Body of pancreas (tissue), 4 donors: ENCODE measurements at regions not wholly inside any gene's neighbourhood (a gene's known extent, or its start where the extent isn't known, plus 50 kb on each side); places are given as distances from the start of the nearest gene placed in this dataset.

ENCODE experiments used
- ATAC-seq: fragments of 150-250 bp; one replicate; pipeline ENCODE4 v1.9.1; 2016
- DNase-seq, 4 donors: peaks; one replicate each; pipeline ENCODE4 v3.0.0-alpha.2; 2019
- H3K27ac ChIP-seq, 4 donors: fragments of 200-600 bp; sonication (generic); 1 replicate in 3 of 4; 2 replicates in 1 of 4; pipeline versions ENCODE4 v1.5.1 to v1.6.1; 2016 to 2019; ENCODE audit warnings: mild to moderate bottlenecking in 1 of 4, mixed read lengths in 1 of 4, moderate library complexity in 1 of 4
- H3K27me3 ChIP-seq, 2 donors: fragments of 200-600 bp; sonication (generic); one replicate each; pipeline ENCODE4 v1.6.0; 2016; ENCODE audit warnings: mild to moderate bottlenecking in 1 of 2
- H3K36me3 ChIP-seq, 2 donors: fragments of 200-600 bp; sonication (generic); replicated peaks in 1 of 2; 2 replicates each; pipeline ENCODE4 v1.5.1; 2016; ENCODE audit warnings: low read depth in 2 of 2; ENCODE audit not compliant: insufficient read depth in 1 of 2
- H3K4me1 ChIP-seq: fragments of 200-600 bp; sonication (generic); one replicate; pipeline ENCODE4 v1.6.0; 2016
- H3K4me3 ChIP-seq, 2 donors: fragments of 200-600 bp; sonication (generic); 1 replicate in 1 of 2; 2 replicates in 1 of 2; pipeline ENCODE4 v1.5.1; 2016 to 2019
- H3K9me3 ChIP-seq, 3 donors: fragments of 200-600 bp; sonication (generic); 1 replicate in 2 of 3; 2 replicates in 1 of 3; pipeline ENCODE4 v1.5.1; 2016
- CTCF ChIP-seq, 7 experiments: fragments of 450-650 bp in 4 of 7; fragments of 200-600 bp in 3 of 7; sonication (generic) in 3 of 7; IDR thresholded peaks; one replicate each; pipeline ENCODE4 v1.5.1; 2016 to 2019; ENCODE audit warnings: antibody characterized with exemption in 7 of 7
- POLR2A ChIP-seq, 3 donors: fragments of 450-650 bp; IDR thresholded peaks; one replicate each; pipeline ENCODE4 v1.6.1; 2016; ENCODE audit warnings: antibody characterized with exemption in 3 of 3, mild to moderate bottlenecking in 2 of 3
- WGBS, 2 donors: methylation state at CpG; one replicate each; pipeline ENCODE4 v1.1.5; 2017; 5-methylcytosine and 5-hydroxymethylcytosine counted together
- intact Hi-C: fragments of 100-400 bp; cut with DNase I; formaldehyde crosslinking; loops from one replicate; pipeline ENCODE4 v1.15.1; 2023

GRCh38 chr10:57320416-57320815 lies 947.3 kb downstream of the IPMK start:
- intact Hi-C loops = no loop called here

GRCh38 chr10:57314046-57314445 lies 953.0 kb upstream of the ZWINT start:
- intact Hi-C loops = no loop called here
- ATAC-seq (no peak), DNase-seq (no peak)
- TF ChIP-seq CTCF (IDR thresholded peaks at IDR 0.05) = no peak
- no peak for TF ChIP-seq POLR2A (IDR thresholded peaks at IDR 0.05)
- Histone ChIP-seq H3K36me3 (no peaks in the 10 kb centered on the region), H3K4me3 (no peak overlapping the region), H3K27me3 (no peaks in the 10 kb centered on the region), H3K4me1 (no peaks in the 10 kb centered on the region), H3K27ac (no peak overlapping the region), H3K9me3 (no peaks in the 10 kb centered on the region)

More at GRCh38 chr10:57320416-57320815, 947.3 kb downstream of the IPMK start:
- no peak overlapping the region for H3K27ac ChIP-seq
- H3K4me3 ChIP-seq = no peak overlapping the region
- no peaks in the 10 kb centered on the region for H3K27me3 ChIP-seq
- ATAC-seq = no peak
- no peaks in the 10 kb centered on the region for H3K4me1 ChIP-seq
- H3K9me3 ChIP-seq = no peaks in the 10 kb centered on the region
- WGBS, 2 donors = 50 to 55% methylated on average over 3 of the region's 3 CpGs
- no peaks in the 10 kb centered on the region for H3K36me3 ChIP-seq
- no peak for DNase-seq
- no peak for TF ChIP-seq CTCF (IDR thresholded peaks at IDR 0.05)
- no peak for TF ChIP-seq POLR2A (IDR thresholded peaks at IDR 0.05)

- no peak overlapping the region for H3K4me3 ChIP-seq
Observed at GRCh38 chr10:57303566-57303965, 942.5 kb upstream of the ZWINT start.

GRCh38 chr10:57300718-57301117 lies 939.7 kb upstream of the ZWINT start:
- WGBS, 2 donors = 59 to 67% methylated on average over 3 of the region's 3 CpGs
- intact Hi-C loops = no loop called here
- ATAC-seq = no peak
- Histone ChIP-seq H3K4me1 (no peaks in the 10 kb centered on the region), H3K9me3 (no peaks in the 10 kb centered on the region), H3K4me3 (no peak overlapping the region), H3K27ac (no peak overlapping the region), H3K27me3 (no peaks in the 10 kb centered on the region), H3K36me3 (no peaks in the 10 kb centered on the region)
- TF ChIP-seq CTCF (IDR thresholded peaks at IDR 0.05) (no peak), POLR2A (IDR thresholded peaks at IDR 0.05) (no peak)
- no peak for DNase-seq

More at GRCh38 chr10:57303566-57303965, 942.5 kb upstream of the ZWINT start:
- Histone ChIP-seq H3K36me3 (no peaks in the 10 kb centered on the region), H3K27ac (no peak overlapping the region), H3K9me3 (no peaks in the 10 kb centered on the region), H3K4me1 (no peaks in the 10 kb centered on the region), H3K27me3 (no peaks in the 10 kb centered on the region)
- no peak for ATAC-seq
- TF ChIP-seq POLR2A (IDR thresholded peaks at IDR 0.05) (no peak), CTCF (IDR thresholded peaks at IDR 0.05) (no peak)
- DNase-seq = no peak
- intact Hi-C loops = no loop called here
- WGBS, 2 donors = 39 to 56% methylated on average over 3 of the region's 3 CpGs

- ATAC-seq (no peak), DNase-seq (no peak)
- intact Hi-C loops = no loop called here
- H3K4me1 ChIP-seq = no peaks in the 10 kb centered on the region
- TF ChIP-seq POLR2A (IDR thresholded peaks at IDR 0.05) = no peak
- no peak for TF ChIP-seq CTCF (IDR thresholded peaks at IDR 0.05)
- H3K4me3 ChIP-seq = no peak overlapping the region
- no peaks in the 10 kb centered on the region for H3K36me3 ChIP-seq
- WGBS, 2 donors = 58 to 85% methylated on average over 1 of the region's 1 CpG
- H3K27me3 ChIP-seq = no peaks in the 10 kb centered on the region
- H3K27ac ChIP-seq = no peak overlapping the region
- no peaks in the 10 kb centered on the region for H3K9me3 ChIP-seq
Observed at GRCh38 chr10:57294698-57295097, 933.6 kb upstream of the ZWINT start.
